CD4-positive, alpha-beta T cell treated with Interferon alpha-2 for 1 hour (primary cell): ENCODE measurements at regions not wholly inside any gene's neighbourhood (a gene's known extent, or its start where the extent isn't known, plus 50 kb on each side); places are given as distances from the start of the nearest gene placed in this dataset.

Experiments used
- DNase-seq, 2 donors: peaks; one replicate each; pipeline ENCODE4 v3.0.0-alpha.2; 2020 to 2022

DNA sequence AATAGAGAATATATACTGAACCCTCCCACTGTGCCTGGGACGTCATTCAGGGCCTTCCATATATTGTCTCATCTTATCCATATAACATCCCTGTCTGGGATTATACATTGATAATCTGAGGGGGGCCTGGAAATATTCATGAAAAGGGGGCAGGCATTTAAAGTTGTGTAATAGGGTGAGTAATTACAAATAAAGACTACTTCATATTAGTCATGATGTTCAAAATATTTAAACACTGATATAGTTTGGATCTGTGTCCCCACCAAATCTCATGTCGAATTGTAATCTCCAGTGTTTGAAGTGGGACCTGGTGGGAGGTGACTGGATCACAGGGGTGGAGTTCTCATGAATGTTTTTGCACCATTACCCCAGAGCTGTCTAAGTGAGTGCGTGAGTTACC is 97.8 kb downstream of the AQP9 start:
- DNase-seq, result no peak

DNA sequence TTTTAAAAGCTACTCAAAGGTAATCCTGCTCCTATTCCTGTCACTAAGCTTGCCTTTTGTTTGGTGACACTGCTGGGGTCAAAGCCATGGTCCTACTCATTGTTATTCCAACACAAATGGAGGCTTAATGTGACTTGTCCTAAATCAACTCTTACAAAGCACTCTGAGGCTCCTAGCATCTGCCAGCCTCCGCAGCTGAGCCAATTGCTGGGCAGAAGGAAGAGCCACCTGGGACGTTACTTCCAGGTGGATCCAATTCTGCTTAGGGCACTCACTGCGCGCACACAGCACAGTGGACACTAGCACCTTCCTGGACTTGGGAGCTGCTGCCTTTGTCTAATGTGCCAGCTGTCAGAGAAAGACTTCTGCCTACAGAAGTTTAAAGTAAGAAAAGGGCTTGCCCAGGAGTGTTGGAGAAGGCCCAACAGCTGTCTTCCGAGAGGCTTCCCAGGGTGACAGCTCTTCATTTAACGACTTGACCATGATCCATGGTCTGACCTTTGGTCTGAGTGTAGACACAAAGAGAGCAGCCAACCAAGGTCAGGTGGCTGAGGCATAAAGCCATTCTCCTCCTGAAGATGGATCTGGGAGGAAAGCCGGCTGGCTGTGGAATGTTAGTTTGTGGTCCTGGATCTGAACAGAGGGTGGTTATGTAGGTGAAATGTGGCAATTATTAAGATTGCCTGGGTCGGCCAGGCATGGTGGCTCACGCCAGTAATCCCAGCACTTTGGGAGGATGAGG is 102.2 kb downstream of the AQP9 start:
- no peak for DNase-seq

DNA sequence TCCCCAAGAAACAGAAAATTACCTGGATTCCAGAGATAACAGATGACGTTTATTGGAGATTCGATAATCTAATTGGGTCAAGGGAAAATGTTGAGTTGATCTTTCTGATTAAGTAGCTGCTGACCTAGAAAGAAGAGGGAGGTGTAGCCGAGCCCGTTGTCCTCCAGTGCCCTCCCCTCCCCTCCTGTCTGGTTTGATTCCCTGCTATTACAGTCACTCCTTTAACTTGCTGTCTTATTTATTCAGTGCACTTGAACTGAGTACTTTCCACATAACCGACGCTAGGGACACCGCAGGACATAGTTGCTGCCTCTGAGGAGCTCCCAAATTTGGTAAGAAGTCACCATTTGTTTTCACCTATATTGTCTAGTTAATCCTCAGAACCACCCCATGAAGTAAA is 103.7 kb downstream of the AQP9 start:
- no peak for DNase-seq

DNA sequence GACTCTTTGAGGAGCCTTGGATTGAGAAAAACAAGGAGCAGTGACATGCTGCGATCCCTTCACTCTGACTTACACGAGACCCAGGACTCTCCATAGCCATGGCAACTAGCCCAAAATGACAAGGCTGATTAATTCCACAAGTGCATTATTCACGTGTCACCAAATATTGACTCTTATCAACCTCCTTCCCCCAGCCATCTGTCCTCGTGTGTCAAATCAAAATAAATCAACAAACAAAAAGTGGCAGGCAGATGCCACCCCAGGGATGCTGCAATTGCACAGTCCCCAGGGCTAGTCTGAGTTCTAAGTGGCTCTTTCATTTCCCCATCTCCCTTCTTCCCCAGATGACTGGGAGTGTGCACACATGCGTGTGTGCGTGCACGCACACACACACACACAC is 104.9 kb downstream of the AQP9 start:
- DNase-seq, result no peak

DNA sequence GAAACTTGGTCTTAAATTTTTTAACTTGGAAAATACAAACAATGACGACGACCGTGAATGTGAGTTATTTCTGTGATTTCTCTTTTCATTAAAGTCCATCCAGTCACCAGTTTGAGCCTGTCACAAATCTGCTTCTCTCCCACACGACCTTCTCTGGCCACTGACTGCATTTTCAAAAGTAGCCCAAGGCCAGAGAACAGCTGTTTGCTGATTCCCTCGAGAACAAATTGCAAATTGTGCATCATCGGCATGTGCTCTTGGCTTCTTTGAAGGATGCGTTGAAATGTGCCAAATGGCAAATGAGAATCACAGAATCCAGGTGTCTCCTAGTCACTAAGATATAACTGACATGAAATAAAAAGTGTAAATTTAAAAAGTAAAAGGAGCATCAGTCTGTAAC is 106.4 kb downstream of the AQP9 start:
- DNase-seq, result no peak

DNA sequence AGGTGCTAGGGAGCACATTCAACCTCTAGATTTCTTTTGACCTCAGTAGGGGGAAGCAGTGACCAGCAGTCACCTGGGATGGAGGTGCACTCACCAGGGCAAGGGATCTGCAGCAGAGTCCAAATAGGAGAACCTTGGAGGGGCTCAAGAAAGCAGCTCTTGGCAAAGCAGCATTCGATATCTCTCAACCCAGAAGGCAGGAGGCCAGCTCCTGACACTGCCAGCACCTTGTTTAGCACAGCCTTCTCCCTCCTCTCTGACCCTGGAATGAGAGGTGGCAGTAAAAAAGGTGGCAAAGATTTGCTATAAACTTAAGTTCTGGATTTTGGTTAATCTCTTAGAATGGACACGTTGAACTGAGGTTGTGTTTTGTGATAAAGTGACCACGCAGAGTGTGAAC is 107.9 kb downstream of the AQP9 start:
- no peak for DNase-seq

DNA sequence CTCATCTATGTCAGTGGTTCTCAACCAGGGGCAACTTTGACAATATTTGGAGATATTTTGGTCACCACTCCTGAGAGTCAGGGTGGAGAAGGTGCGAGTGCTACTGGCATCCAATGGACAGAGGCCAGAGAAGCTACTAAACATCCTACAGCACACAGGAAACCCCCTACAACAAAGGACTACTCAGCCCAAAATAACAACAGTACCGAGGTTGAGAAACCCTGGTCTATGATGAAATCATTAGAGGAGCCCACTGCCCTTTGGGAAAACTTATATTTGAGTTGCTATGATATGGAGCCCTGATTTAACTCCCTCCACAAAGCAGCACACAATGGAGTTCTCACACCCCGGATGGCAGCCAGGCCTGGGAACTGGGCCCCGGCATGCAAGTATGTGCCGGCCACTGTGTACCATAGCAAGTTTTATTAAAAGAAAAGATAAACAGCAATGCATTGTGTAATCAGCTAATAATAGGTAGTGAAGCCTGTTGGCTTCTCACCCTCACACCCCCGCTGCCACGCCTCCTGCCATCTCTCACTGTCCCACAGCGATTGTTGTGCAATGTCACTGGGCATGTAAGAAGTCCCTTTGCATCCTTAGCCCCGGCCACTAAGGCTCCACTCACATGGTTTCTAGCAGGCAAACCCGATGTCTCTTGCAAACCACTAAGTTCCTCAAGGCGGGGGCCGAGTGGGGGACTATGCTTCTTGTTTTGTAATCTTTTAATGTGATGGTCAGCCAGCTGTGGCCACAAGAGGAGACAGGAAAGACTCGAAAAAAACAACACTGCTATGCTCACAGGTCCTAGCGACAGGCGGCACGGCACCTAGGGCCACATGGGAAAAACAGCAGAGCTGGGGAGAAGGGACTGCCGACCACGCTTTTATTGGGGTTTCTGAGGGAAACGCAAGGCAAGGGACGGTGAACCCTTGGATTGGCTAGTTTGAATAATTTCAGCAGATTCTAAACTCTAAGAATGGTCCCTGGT is 110.0 kb downstream of the AQP9 start:
- DNase-seq, result peak; percentile 11 to 70

DNA sequence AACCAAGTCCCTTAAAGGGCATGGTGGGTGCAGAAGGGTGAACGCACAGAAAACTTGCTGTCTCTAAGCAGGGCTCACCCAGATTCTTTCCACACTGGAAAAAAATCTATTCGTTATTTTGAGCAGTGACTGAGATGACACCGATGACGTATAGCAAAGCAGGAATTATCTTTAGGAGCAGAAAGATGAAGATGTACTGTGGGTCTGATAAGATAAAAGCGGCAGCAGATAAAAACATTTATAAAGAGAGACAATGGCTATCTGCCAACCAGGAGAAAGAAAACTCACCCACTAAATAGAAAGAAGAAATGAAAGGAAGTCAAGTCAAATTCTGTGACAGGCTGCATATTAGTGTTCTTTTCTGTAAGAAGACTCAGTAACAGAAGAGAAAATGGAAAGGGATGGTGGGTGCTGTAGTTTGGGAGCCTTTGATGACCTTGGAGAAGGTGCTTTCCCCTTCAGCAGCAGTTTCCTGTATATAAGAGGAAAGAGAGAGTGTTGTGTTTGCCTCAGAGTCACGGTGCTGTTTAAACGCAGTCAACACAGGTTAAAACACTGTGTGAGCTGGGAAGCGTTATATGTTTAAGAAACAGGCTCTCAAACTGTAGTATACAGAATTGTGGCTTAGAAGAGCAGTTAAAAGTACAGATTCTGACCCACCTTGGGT is 111.6 kb downstream of the AQP9 start:
- peak in 1 of 2 donors; percentile 22 for DNase-seq

DNA sequence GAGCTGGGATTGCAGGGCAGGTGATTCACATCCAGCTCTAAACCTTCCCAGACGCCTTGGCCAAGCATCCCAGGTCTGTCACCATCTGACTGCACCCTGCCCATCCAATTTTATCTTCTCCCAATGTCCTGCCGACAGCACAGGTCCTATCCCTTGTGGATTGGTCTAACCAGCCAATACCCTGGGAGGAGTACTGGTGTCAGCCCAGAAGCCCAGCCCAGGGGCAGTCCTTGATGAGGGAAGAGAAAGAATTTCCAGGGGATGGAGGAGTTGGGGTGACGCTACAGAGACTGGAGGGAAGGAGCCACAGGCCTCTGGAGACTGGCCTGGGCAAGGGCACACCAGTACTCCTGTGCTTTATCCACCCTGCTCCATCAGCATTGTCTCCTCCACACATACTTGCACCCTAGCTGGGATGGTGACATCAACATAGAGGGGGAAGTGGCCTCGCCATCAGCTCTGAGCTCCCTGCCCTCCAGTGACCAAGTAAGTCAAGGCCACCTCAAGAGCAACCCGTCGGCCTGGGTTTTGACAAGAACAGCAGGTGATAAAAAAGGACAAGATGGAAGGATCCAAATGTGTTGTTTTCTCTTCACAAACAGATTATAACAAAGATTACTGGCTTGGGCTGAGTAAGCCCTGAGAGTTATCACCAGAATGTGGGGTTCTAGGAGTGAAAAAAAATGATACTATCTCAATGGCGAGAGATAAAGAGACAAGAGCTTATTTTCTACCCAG is 114.6 kb downstream of the AQP9 start:
- DNase-seq, result no peak

DNA sequence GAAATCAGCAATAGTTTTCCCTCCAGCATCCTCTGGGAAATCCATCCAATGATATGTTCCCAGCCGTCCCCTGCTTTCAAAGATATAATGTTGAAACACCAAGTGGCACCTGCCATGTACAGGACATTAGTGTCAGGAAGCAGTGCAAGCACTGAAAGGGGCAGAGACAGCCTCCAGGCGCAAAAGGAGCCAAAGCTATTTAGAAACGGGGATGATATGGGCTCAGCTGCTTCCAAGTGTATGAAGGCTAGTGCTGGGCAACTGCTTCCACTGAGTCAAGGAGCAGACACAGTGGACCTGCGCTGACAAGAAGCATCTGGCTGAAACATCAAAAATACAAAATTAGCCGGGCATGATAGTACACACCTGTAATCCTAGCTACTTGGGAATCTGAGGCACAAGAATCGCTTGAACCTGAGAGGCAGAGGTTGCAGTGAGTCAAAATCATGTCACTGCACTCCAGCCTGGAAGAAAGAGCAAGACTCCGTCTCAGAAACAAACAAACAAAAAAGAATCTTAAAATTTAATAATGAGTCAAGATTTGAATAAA is 119.7 kb downstream of the AQP9 start:
- no peak for DNase-seq

DNA sequence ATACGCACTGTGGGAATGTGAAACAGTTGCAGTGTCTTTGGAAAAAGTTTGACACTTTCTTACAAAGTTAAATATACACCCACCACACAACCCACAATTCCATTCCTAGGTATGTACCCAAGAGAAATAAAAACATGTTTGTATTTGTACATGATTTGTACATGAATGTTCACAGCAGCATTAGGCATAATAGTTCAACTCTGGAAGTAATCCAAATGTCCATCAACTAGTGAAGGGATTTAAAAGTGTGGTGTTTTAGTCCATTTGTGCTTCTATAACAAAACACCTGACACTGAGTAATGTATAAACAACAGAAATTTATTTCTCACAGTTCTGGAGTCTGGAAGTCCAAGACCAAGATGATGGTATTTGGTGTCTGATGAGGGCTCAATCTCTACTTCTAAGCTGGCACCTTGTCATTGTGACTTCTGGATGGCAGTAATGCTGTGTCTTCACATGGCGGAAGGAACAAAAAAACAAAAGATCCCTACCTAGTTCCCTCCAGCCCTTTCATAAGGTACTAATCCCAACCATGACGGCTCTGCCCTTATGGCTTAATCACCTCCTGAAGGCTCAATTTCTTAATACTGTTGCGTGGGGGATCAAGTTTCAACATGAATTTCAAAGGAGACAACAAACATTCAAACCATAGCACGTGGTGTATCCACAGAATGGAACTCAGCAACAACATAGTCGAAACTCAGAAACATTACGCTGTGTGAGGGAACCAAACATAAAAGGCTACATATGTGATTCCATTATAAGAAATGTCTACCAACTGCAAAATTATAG is 120.5 kb downstream of the AQP9 start:
- DNase-seq, result no peak

DNA sequence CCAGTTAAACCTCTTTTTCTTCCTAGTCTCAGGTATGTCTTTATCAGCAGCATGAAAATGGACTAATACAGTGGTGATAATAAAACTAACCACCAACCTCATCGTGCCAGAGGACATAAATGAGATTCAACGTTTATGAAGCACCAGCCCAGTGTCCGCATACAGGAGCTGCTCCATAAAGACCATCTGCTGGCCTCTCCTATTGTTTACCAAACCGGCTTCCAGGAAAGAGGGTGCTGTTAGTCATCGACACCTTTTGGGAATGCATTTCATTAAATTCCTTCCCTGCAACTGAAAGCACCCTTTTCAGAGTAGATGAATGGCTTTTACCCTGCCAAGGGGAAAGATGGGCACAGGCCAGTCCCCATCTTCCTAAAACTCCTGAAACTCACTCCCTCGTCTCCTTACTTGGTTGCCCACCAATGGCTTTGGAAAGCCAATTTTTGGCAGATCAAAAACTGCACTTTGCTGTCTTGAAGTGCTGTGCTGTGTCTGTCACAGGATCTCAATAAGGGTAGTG is 122.1 kb downstream of the AQP9 start:
- no peak for DNase-seq

DNA sequence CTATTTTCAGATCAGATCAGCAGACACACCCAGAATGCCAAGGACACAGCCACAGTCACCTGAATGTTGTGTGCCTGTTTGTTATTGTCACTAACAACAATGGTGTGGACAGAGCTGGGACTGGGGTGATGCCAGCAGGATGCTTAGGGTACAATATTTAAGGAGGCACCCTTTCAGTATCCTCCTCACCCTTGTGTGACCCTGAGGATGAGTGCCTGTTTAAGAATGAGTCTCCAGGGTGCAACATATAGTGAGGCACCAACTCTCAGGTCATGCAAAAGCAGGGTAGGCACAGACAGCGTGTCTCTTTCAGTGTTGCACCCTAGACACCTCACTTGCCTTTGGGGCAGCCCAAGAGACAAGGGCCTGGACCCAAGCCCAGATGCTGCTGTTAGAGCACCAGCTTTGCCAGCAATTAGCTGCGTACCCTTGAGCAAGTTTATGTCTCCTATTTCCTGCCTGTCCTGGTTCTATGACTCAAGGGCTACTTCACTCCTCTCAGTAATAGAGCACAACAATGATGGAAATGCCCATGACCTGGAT is 122.6 kb downstream of the AQP9 start:
- no peak for DNase-seq

DNA sequence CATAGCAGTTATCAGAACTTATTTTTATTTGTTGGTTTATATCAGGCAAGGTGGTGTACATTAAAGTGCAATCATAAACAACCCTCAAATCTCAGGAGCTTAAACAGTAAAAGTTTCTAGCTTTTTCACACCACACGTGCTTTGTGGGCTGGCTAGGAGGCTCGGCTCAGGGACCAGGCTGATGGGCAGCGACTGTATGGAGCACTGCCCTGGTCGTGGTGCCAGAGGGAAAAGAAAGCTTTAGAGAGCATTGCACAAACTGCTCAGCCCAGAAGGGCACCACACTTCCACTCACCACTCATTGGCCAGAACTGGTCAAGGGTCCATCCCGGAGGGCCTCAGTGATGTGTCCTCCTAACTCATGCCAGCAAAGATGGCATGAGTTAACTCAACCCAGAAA is 123.2 kb downstream of the AQP9 start:
- no peak for DNase-seq

DNA sequence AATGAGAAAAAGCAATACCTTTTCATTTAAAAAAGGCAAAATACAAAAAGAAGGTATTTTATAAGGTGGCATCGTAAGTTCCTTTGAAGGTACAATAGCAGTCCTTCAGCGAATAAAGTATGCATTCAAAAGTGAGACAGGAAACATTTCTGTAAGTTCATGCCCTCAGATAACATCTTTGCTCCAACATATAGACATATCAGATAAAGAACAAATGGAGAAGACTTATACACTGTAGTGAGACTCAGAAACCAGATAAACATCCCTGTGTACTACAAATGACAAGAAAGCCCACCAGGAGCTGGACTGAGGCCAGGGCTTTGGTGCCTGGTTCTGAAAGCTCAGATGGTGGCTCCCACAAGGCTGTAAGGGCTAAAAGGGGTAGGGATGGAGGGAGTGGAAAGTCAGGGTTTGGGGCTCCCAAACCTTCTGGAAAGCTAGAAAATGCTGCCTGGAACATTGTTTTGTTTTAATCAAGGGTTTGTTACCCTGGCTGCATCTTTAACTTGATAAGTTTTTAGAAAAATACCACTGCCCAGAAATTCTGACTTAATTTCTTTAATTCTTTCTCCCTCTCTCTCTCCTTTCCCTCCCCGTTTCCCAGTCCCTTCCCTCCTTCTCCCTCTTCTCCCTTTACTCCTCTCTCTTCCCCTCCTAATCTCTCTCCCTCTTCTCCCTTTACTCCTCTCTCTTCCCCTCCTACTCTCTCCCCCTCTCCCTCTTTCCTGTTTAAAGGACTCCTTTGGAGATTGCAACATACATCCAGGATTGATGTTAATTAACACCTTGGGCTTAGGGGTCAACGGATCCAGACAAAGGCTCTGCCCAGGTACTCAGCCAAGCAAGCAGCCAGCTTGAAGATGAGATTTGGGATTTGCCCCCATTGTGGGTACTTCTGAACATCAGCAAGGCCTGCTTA is 126.1 kb downstream of the AQP9 start:
- no peak for DNase-seq

DNA sequence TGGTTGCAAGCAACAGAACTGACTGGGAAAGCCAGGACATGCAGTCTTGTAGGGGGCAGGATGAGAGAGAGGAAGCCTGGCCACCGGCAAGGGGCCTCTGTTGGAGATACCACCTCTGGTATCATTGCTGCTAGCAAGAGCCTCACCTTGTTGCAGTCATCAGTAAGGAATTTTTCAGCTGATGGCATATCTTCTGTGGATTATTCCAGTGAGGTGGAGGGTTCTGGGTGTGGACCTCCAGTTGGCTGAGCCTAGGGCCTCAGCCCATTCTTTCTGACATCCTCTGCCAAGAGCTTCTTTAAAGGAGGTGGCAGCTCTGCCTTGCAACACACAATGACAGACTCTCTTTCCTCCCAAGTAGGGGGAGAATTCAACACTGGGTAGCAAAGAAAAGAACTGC is 128.9 kb downstream of the AQP9 start:
- no peak for DNase-seq

DNA sequence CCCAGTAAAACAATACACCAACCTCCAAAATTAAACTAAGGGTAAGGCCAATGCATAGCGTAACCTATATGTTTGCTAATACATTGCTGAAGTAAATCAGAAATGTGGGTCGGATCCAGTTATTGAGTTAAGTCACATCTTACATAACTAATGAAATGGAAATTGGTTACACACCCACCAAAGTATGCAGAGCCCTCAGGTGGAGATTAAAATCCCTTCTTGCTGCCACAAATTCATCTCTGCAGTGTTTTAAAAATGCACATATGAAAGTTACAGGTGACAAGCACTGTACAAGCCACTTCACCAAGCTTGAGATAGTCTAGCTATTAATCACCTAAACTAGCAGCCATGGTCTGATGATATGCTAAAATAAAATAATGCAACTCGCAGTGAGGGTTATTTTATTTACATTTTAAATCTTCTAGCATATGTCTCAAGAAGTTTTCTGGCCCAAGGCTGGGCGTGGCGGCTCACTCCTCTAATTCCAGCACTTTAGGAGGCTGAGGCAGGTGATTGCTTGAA is 130.6 kb downstream of the AQP9 start:
- DNase-seq, result no peak

DNA sequence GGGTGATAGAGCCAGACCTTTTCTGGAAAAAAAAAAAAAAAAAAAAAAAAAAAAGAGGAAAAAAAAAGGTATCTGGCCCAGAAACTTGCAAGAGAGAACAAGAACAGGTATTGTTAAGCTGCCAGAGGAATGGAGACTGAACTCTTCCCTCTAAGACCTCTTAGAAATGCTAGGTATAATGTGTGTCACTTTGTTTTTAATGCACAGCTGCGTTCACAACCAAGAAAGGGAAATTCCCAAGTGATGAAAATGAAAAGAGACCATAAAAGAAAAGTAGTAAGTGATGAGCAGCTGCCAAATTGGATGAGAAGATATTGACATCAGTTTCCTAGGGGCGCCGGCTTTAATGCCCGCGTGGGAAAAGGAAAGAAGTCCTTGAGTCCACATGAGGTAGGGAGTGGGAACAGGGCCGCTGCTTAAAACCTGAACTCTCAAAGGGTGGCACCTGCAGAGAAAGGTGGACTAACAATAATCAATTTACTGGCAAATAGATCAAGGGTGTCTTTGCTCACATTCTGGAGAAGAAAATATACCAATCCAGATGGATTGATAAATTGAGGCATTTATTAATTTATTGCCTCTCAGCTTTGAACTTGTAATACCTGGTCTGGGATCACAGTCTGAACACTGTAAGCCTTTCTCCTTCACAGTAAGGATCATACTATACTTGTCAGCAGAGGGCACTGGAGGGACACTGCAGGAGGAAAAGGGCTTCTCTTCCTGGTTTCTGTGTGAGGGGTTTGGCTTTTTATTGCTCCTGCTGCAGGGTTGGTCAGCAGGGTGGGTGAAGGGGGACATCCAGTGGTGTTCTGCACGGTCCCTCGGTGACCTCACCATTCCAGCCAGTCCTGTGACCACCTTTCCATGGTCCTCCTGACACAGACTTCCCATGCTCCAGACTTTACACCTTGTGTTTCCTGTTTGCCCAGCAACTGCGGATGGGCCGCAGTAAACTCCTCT is 131.6 kb downstream of the AQP9 start:
- peak; percentile 28 to 57 for DNase-seq
